ENCODE measurements at regions not wholly inside any gene's neighbourhood (a gene's known extent, or its start where the extent isn't known, plus 50 kb on each side); places are given as distances from the start of the nearest gene placed in this dataset.
"Not testable (repeated sequence)": the region's sequence is repeated elsewhere in the genome, so short reads cannot be mapped to it uniquely, and the experiment has no call there.

GRCh38 chr2:110394769-110395168 lies 77.8 kb downstream of the LIMS4 start:
- H3K4me1 ChIP-seq; DNase-seq (ENCODE audit: low spot score in 2 of 2); H3K27me3 ChIP-seq (ENCODE audit: low read depth); H3K36me3 ChIP-seq (replicated peaks); H3K9me3 ChIP-seq; H3K4me3 ChIP-seq; in situ Hi-C loops (cut with MboI; ENCODE audit: low sequenced_read_pairs): not testable (repeated sequence)

GRCh38 chr2:110392366-110392765 lies 80.2 kb downstream of the LIMS4 start:
- H3K36me3 ChIP-seq (replicated peaks); H3K4me1 ChIP-seq; H3K4me3 ChIP-seq; H3K27me3 ChIP-seq (ENCODE audit: low read depth); in situ Hi-C loops (cut with MboI; ENCODE audit: low sequenced_read_pairs); DNase-seq (ENCODE audit: low spot score in 2 of 2); H3K9me3 ChIP-seq: not testable (repeated sequence)

- DNase-seq (ENCODE audit: low spot score in 2 of 2); H3K4me3 ChIP-seq; H3K36me3 ChIP-seq (replicated peaks); H3K9me3 ChIP-seq; H3K4me1 ChIP-seq; in situ Hi-C loops (cut with MboI; ENCODE audit: low sequenced_read_pairs); H3K27me3 ChIP-seq (ENCODE audit: low read depth): not testable (repeated sequence)
These were observed 81.6 kb downstream of the LIMS4 start for GRCh38 chr2:110391035-110391418.

- H3K4me3 ChIP-seq; H3K9me3 ChIP-seq; DNase-seq (ENCODE audit: low spot score in 2 of 2); H3K27me3 ChIP-seq (ENCODE audit: low read depth); in situ Hi-C loops (cut with MboI; ENCODE audit: low sequenced_read_pairs); H3K4me1 ChIP-seq; H3K36me3 ChIP-seq (replicated peaks): not testable (repeated sequence)
These were observed 82.1 kb downstream of the LIMS4 start for GRCh38 chr2:110390351-110391034.

DNA sequence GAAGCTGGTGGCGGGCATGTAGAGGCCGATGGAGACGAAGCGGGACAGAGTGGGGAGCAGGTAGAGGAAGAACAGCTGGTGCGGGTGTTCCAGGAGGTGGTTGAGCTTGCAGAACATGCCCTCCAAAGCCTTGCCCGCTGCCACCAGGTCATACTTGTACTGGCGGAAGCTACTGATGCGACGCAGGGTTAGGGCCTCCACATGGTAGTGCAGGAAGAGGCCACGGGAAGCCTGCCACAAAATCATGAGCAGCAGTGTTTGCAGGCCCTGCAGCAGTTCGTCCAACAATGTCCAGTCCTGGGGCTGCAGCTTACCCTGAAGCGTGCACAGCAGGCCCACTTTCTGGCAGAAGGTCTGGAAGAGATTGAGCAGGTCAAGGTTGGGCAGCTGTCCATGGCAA lies 85.6 kb downstream of the LIMS4 start:
- H3K4me1 ChIP-seq; H3K4me3 ChIP-seq; DNase-seq (ENCODE audit: low spot score in 2 of 2); H3K9me3 ChIP-seq; in situ Hi-C loops (cut with MboI; ENCODE audit: low sequenced_read_pairs); H3K27me3 ChIP-seq (ENCODE audit: low read depth); H3K36me3 ChIP-seq (replicated peaks): not testable (repeated sequence)

DNA sequence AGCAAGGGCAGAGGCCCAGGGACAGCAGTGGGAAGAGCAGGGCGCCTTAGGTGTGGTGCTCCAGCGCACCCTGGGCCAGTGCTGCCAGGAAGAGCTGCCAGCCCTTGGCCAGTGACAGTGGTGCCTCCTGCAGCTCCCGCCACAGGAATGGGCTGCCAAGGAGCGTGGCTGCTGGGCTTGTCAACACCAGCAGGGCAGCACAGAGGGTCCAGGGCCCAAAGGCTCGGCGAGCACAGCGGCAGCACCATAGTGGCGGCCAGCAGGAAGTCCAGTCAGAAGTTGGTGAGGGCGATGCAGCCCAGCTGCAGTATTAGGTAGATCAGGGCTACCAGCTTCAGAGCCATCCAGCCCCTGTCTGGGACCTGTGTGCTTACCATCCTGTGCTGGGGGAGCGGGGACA lies 86.1 kb downstream of the LIMS4 start:
- H3K4me1 ChIP-seq; H3K9me3 ChIP-seq; H3K27me3 ChIP-seq (ENCODE audit: low read depth); H3K4me3 ChIP-seq; in situ Hi-C loops (cut with MboI; ENCODE audit: low sequenced_read_pairs); H3K36me3 ChIP-seq (replicated peaks); DNase-seq (ENCODE audit: low spot score in 2 of 2): not testable (repeated sequence)

- H3K27me3 ChIP-seq (ENCODE audit: low read depth); DNase-seq (ENCODE audit: low spot score in 2 of 2); in situ Hi-C loops (cut with MboI; ENCODE audit: low sequenced_read_pairs); H3K4me1 ChIP-seq; H3K4me3 ChIP-seq; H3K9me3 ChIP-seq; H3K36me3 ChIP-seq (replicated peaks): not testable (repeated sequence)
These were observed 87.9 kb downstream of the LIMS4 start for GRCh38 chr2:110384736-110385119.

- H3K27me3 ChIP-seq (ENCODE audit: low read depth); DNase-seq (ENCODE audit: low spot score in 2 of 2); H3K4me3 ChIP-seq; in situ Hi-C loops (cut with MboI; ENCODE audit: low sequenced_read_pairs); H3K9me3 ChIP-seq; H3K36me3 ChIP-seq (replicated peaks); H3K4me1 ChIP-seq: not testable (repeated sequence)
These were observed 88.4 kb downstream of the LIMS4 start for GRCh38 chr2:110384109-110384735.

DNA sequence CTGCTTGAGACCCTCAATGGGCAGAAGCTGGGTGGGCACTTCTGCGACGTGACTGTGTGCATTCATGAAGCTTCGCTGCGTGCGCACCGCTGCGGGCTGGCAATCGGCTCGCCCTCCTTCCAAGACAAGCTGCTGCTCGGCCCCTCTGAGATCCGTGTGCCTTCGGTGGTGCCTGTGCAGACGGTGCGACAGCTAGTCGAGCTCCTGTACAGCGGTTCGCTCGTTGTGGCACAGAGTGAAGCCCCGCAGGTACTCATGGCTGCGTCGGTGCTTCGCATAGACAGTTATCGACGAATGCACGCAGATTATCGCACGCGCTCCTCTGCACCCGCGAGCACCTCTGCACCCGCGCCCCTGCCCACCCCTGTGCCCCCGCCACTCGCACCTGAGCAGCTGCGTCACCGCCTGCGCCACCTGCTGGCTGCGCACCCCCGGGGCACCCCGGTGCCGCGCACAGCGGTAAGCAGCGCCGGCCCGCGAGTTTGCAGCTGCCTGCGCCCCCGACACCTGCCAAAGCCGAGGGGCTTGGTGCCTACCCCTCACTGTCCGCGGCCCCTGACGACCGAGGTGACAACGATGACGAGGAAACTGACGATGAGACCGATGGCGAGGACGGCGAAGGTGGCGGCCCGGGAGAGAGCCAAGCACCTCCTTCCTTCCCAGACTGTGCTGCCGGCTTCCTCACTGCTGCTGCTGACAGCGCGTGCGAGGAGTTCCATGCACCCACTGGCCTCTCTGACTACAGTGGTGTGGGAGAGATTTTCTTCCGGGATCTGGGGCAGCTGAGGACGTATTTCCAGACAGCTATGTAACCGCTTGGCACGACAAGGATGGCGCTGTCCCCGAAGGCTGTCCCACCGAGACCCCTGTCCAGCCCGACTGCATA lies 89.2 kb downstream of the LIMS4 start:
- H3K9me3 ChIP-seq; DNase-seq (ENCODE audit: low spot score in 2 of 2); H3K36me3 ChIP-seq (replicated peaks); H3K27me3 ChIP-seq (ENCODE audit: low read depth); in situ Hi-C loops (cut with MboI; ENCODE audit: low sequenced_read_pairs); H3K4me3 ChIP-seq; H3K4me1 ChIP-seq: not testable (repeated sequence)

- H3K9me3 ChIP-seq; H3K36me3 ChIP-seq (replicated peaks); H3K27me3 ChIP-seq (ENCODE audit: low read depth); in situ Hi-C loops (cut with MboI; ENCODE audit: low sequenced_read_pairs); H3K4me3 ChIP-seq; DNase-seq (ENCODE audit: low spot score in 2 of 2); H3K4me1 ChIP-seq: not testable (repeated sequence)
These were observed 99.1 kb downstream of the LIMS4 start for GRCh38 chr2:110373519-110373918.

DNA sequence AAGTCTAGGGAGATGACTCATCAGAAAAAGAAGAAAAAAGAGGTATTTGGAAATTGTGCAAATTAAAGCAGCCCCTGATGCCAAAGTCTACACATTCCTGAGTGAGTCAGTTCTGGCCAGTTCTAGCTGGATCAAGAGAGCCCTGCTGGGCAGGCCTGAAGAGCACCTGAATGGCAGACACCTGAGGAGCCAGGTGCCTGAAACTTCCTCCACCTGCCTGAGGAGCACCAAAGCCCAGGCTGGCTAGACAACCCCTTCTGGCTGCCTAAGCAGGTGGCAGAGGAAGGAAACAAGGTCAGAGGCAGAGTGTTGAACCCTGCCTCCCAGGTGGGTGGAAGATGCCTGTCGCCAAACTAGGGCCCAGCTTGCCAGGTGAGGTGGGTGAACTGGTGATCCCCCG lies 101.0 kb downstream of the LIMS4 start:
- in situ Hi-C loops (cut with MboI; ENCODE audit: low sequenced_read_pairs); H3K4me3 ChIP-seq; H3K27me3 ChIP-seq (ENCODE audit: low read depth); H3K4me1 ChIP-seq; H3K36me3 ChIP-seq (replicated peaks); H3K9me3 ChIP-seq; DNase-seq (ENCODE audit: low spot score in 2 of 2): not testable (repeated sequence)

- H3K4me1 ChIP-seq; H3K36me3 ChIP-seq (replicated peaks); in situ Hi-C loops (cut with MboI; ENCODE audit: low sequenced_read_pairs); H3K4me3 ChIP-seq; H3K27me3 ChIP-seq (ENCODE audit: low read depth); H3K9me3 ChIP-seq; DNase-seq (ENCODE audit: low spot score in 2 of 2): not testable (repeated sequence)
These were observed 115.0 kb downstream of the LIMS4 start for GRCh38 chr2:110357616-110358015.

- in situ Hi-C loops (cut with MboI; ENCODE audit: low sequenced_read_pairs); DNase-seq (ENCODE audit: low spot score in 2 of 2): not testable (repeated sequence)
These were observed 118.2 kb downstream of the LIMS4 start for GRCh38 chr2:110354294-110355018.

DNA sequence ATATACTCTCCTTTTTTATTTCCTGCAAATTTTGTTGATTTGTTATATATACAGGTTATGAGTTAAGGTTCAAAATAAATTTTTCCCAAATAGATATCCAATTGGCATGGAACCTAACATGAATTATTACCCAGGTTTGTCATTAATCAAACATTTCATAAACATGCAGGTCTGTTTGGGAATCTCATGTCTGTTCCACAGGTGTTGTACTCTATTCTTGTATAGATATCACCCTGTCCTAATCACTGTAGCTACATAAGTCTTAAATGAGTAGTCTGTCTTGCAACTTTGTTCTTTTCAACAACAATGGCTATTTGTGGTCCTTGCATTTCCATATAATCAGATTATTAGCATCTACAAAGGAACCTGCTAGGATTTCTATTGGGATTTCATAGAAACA lies 121.9 kb downstream of the LIMS4 start:
- H3K4me1 ChIP-seq; H3K4me3 ChIP-seq; in situ Hi-C loops (cut with MboI; ENCODE audit: low sequenced_read_pairs); H3K9me3 ChIP-seq; H3K27me3 ChIP-seq (ENCODE audit: low read depth); H3K36me3 ChIP-seq (replicated peaks); DNase-seq (ENCODE audit: low spot score in 2 of 2): not testable (repeated sequence)

More at GRCh38 chr2:110354294-110355018, 118.2 kb downstream of the LIMS4 start:
- H3K36me3 ChIP-seq (replicated peaks); H3K4me3 ChIP-seq; H3K27me3 ChIP-seq (ENCODE audit: low read depth); H3K4me1 ChIP-seq; H3K9me3 ChIP-seq: not testable (repeated sequence)
